ENCODE measurements at regions not wholly inside any gene's neighbourhood (a gene's known extent, or its start where the extent isn't known, plus 50 kb on each side); places are given as distances from the start of the nearest gene placed in this dataset.

DNA sequence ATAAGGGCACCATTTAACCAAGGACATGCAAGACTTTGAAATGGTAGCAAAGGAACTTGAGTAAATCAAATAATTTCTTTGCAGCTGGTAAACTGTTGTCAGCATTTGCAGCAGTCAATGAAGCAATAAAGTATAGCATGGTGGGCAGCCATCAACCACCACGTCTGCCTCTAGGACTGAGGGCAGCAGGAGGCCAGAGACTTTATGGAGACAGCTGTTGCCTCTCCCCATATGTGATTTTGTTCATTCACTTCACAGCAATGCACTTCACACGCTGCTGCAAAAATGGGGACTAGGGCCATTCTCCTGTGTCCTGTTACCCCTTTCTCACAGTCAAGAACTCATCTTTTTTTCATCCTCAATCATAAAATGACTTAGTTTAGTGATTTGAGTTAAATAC lies 51.3 kb upstream of the PCDH9 start:
- no peak overlapping the region for H3K4me3 Mint-ChIP-seq
- peaks cover 28% of the 10 kb centered on the region for H3K9me3 Mint-ChIP-seq
- no peak overlapping the region for H3K27ac Mint-ChIP-seq
- intact Hi-C loops (cut with micrococcal nuclease) = no loop called here
- no peaks in the 10 kb centered on the region for H3K27me3 Mint-ChIP-seq
- H3K4me1 Mint-ChIP-seq (ENCODE audit: low read depth) = no peaks in the 10 kb centered on the region
- H3K36me3 Mint-ChIP-seq (ENCODE audit: low read depth) = no peaks in the 10 kb centered on the region
